ENCODE measurements at regions not wholly inside any gene's neighbourhood (a gene's known extent, or its start where the extent isn't known, plus 50 kb on each side); places are given as distances from the start of the nearest gene placed in this dataset.
"Not testable (repeated sequence)": the region's sequence is repeated elsewhere in the genome, so short reads cannot be mapped to it uniquely, and the experiment has no call there.

GRCh38 chr9:85880507-85880906 lies 60.4 kb upstream of the NAA35 start:
- not testable (repeated sequence) for DNase-seq (ENCODE audit: low read depth)

- no peak for DNase-seq (ENCODE audit: low read depth)
These were observed 56.7 kb upstream of the NAA35 start for GRCh38 chr9:85884256-85884655.

DNA sequence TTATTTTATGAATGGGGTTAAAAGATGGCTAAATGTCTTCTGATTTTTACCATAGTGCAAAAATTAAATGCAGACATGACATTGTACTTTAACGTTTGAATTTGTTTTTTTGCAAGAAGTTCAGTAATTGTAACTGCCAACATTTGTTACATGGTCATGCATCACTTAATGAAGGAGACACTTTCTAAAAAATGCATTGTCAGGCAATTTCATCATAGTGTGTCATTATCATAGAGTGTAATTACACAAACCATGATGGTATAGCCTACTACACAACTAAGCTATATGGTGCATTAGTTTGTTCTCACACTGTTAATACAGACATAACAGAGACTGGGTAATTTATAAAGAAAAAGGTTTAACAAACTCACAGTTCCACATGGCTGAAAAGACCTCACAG lies 50.0 kb upstream of the NAA35 start:
- DNase-seq (ENCODE audit: low read depth) = no peak
